HG03025 (cell line): ENCODE measurements at regions not wholly inside any gene's neighbourhood (a gene's known extent, or its start where the extent isn't known, plus 50 kb on each side); places are given as distances from the start of the nearest gene placed in this dataset.

ENCODE experiments used
- ATAC-seq: cut with Tn5 transposase; IDR thresholded peaks from one replicate; pipeline ENCODE4 v1.9.1; 2021; ENCODE audit warnings: mild to moderate bottlenecking, moderate library complexity; ENCODE audit not compliant: unreplicated experiment, low FRiP score

- ATAC-seq: no peak
Observed at GRCh38 chr2:163373496-163373895, 362.3 kb downstream of the FIGN start.

- no peak for ATAC-seq
Observed at GRCh38 chr2:163370169-163370886, 365.5 kb downstream of the FIGN start.

GRCh38 chr2:163369111-163369510 is 366.7 kb downstream of the FIGN start:
- no peak for ATAC-seq

GRCh38 chr2:163368655-163369054 is 367.2 kb downstream of the FIGN start:
- no peak for ATAC-seq

- ATAC-seq: no peak
Observed at GRCh38 chr2:163367825-163368582, 367.8 kb downstream of the FIGN start.

GRCh38 chr2:163364736-163365135 is 371.1 kb downstream of the FIGN start:
- no peak for ATAC-seq

- no peak for ATAC-seq
Observed at GRCh38 chr2:163353551-163353950, 382.3 kb downstream of the FIGN start.

- ATAC-seq: no peak
Observed at GRCh38 chr2:163351966-163352365, 383.8 kb downstream of the FIGN start.

- no peak for ATAC-seq
Observed at GRCh38 chr2:163351143-163351542, 384.7 kb downstream of the FIGN start.

GRCh38 chr2:163348857-163349380 is 386.9 kb downstream of the FIGN start:
- ATAC-seq: no peak

GRCh38 chr2:163347982-163348856 is 387.6 kb downstream of the FIGN start:
- ATAC-seq: no peak

GRCh38 chr2:163345795-163346573 is 389.8 kb downstream of the FIGN start:
- peak; percentile 69 for ATAC-seq

GRCh38 chr2:163343316-163343715 is 392.5 kb downstream of the FIGN start:
- no peak for ATAC-seq

- no peak for ATAC-seq
Observed at GRCh38 chr2:163341426-163341825, 394.4 kb downstream of the FIGN start.

- ATAC-seq: no peak
Observed at GRCh38 chr2:163338270-163338669, 397.5 kb downstream of the FIGN start.

GRCh38 chr2:163324677-163325076 is 411.1 kb downstream of the FIGN start:
- no peak for ATAC-seq

- no peak for ATAC-seq
Observed at GRCh38 chr2:163319006-163319405, 416.8 kb downstream of the FIGN start.

GRCh38 chr2:163314712-163315111 is 421.1 kb downstream of the FIGN start:
- no peak for ATAC-seq

GRCh38 chr2:163312713-163313112 is 423.1 kb downstream of the FIGN start:
- no peak for ATAC-seq

GRCh38 chr2:163306647-163307046 is 429.2 kb downstream of the FIGN start:
- ATAC-seq: no peak
